Neural progenitor cell (in vitro differentiated cells): ENCODE measurements at regions not wholly inside any gene's neighbourhood (a gene's known extent, or its start where the extent isn't known, plus 50 kb on each side); places are given as distances from the start of the nearest gene placed in this dataset.

ENCODE experiments used
- CTCF ChIP-seq: fragments of 200-600 bp; sonication (generic); IDR thresholded peaks from 2 replicates; pipeline ENCODE4 v1.5.1; 2017; ENCODE audit warnings: antibody characterized with exemption, mild to moderate bottlenecking
- EZH2 ChIP-seq: fragments of 200-600 bp; sonication (generic); IDR thresholded peaks from 2 replicates; pipeline ENCODE4 v1.6.1; 2017; ENCODE audit warnings: antibody characterized with exemption, mild to moderate bottlenecking, moderate library complexity
- EZH2phosphoT487 ChIP-seq: fragments of 200-600 bp; sonication (generic); IDR thresholded peaks from 2 replicates; pipeline ENCODE4 v1.6.1; 2017; ENCODE audit warnings: antibody characterized with exemption

- TF ChIP-seq CTCF = no peak
- TF ChIP-seq EZH2 = no peak
- no peak for TF ChIP-seq EZH2phosphoT487
Observed at GRCh38 chr12:23141335-23141734, 516.4 kb downstream of the ETNK1 start.
